RWPE2 (cell line): ENCODE measurements at regions not wholly inside any gene's neighbourhood (a gene's known extent, or its start where the extent isn't known, plus 50 kb on each side); places are given as distances from the start of the nearest gene placed in this dataset.

ENCODE experiments used
- ATAC-seq: fragments of 200-7000 bp; cut with Tn5 transposase; 3 replicates; pipeline ENCODE4 v1.9.1; 2021; ENCODE audit warnings: low read depth
- DNase-seq: peaks from one replicate; pipeline ENCODE4 v3.0.0-alpha.2; 2020; ENCODE audit warnings: low spot score
- H3K27ac ChIP-seq: fragments of 450-650 bp; 2 replicates; pipeline ENCODE4 v1.5.1; 2017; ENCODE audit warnings: mild to moderate bottlenecking; ENCODE audit not compliant: poor library complexity, severe bottlenecking
- H3K27me3 ChIP-seq: fragments of 250-450 bp; sonication (Bioruptor Pico); 2 replicates; pipeline ENCODE4 v1.5.1; 2021; ENCODE audit warnings: mild to moderate bottlenecking, moderate library complexity; ENCODE audit not compliant: insufficient read depth, poor library complexity, severe bottlenecking
- H3K36me3 ChIP-seq: fragments of 250-450 bp; sonication (Bioruptor Pico); 2 replicates; pipeline ENCODE4 v1.5.1; 2020; ENCODE audit warnings: low read depth, mild to moderate bottlenecking, moderate library complexity
- H3K4me1 ChIP-seq: fragments of 250-450 bp; sonication (Bioruptor Pico); 2 replicates; pipeline ENCODE4 v1.5.1; 2021; ENCODE audit warnings: mild to moderate bottlenecking, moderate library complexity; ENCODE audit not compliant: insufficient read depth, poor library complexity, severe bottlenecking
- H3K4me3 ChIP-seq: fragments of 250-450 bp; sonication (Bioruptor Pico); 2 replicates; pipeline ENCODE4 v1.5.1; 2021; ENCODE audit warnings: mild to moderate bottlenecking, moderate library complexity; ENCODE audit not compliant: severe bottlenecking
- H3K9me3 ChIP-seq: fragments of 250-450 bp; sonication (Bioruptor Pico); 2 replicates; pipeline ENCODE4 v1.5.1; 2021; ENCODE audit warnings: mild to moderate bottlenecking, moderate library complexity; ENCODE audit not compliant: severe bottlenecking
- TF ChIP-seq, protein P1 (sequence below): fragments of 450-650 bp; IDR thresholded peaks from one replicate; pipeline ENCODE4 v1.5.1; 2017; ENCODE audit warnings: mild to moderate bottlenecking, moderate library complexity; ENCODE audit not compliant: poor library complexity, severe bottlenecking

DNA sequence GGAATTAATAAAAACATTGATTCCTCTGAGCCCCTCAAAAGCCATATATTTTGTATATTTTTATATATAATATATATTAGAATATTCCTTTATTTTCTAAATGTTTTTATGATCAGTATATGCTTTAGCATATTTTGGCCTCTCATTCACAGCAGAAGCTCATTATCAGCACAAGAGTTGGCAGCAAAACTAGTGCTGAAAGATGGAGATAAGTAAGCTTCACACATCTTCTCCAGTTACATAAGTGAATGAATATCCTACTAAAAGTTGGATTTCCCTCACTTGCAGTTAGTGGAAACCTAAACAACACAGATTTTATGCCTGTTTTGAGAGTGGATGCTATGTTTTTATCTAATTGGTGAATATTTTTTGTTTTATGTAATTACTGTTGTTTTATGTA is 1303.8 kb upstream of the ADGRB3 start:
- ATAC-seq (no peak), DNase-seq (no peak)
- Histone ChIP-seq H3K36me3 (no peaks in the 10 kb centered on the region), H3K27ac (no peak overlapping the region), H3K9me3 (no peaks in the 10 kb centered on the region), H3K27me3 (no peaks in the 10 kb centered on the region), H3K4me1 (no peaks in the 10 kb centered on the region), H3K4me3 (no peak overlapping the region)
- TF ChIP-seq, protein P1, sequence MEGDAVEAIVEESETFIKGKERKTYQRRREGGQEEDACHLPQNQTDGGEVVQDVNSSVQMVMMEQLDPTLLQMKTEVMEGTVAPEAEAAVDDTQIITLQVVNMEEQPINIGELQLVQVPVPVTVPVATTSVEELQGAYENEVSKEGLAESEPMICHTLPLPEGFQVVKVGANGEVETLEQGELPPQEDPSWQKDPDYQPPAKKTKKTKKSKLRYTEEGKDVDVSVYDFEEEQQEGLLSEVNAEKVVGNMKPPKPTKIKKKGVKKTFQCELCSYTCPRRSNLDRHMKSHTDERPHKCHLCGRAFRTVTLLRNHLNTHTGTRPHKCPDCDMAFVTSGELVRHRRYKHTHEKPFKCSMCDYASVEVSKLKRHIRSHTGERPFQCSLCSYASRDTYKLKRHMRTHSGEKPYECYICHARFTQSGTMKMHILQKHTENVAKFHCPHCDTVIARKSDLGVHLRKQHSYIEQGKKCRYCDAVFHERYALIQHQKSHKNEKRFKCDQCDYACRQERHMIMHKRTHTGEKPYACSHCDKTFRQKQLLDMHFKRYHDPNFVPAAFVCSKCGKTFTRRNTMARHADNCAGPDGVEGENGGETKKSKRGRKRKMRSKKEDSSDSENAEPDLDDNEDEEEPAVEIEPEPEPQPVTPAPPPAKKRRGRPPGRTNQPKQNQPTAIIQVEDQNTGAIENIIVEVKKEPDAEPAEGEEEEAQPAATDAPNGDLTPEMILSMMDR: no peak

GRCh38 chr6:67328269-67328668 is 1306.8 kb upstream of the ADGRB3 start:
- Histone ChIP-seq H3K9me3 (no peaks in the 10 kb centered on the region), H3K27me3 (no peaks in the 10 kb centered on the region), H3K4me3 (no peak overlapping the region), H3K4me1 (no peaks in the 10 kb centered on the region), H3K27ac (no peak overlapping the region), H3K36me3 (no peaks in the 10 kb centered on the region)
- DNase-seq (no peak), ATAC-seq (no peak)
- TF ChIP-seq, protein P1: no peak

DNA sequence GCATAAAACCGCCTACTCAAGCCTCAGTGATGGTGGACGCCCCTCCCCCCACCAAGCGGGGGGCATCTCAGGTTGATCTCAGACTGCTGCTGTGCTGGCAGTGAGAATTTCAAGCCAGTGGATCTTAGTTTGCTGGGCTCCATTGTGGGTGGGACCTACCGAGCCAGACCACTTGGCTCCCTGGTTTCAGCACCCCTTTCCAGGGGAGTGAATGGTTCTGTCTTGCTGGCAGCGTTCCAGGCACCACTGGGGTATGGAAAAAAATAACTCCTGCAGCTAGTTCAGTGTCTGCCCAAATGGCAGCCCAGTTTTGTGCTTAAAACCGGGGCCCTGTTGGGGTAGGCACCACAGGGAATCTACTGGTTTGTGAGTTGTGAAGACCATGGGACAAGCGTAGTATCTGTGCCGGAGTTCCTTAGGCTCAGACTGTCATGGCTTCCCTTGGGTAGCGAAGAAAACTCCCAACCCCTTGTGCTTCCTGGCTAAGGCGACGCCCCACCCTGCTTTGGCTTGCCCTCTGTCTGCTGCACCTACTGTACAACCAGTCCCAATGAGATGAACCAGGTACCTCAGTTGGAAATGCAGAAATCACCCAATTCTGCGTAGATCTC is 1334.5 kb upstream of the ADGRB3 start:
- no peaks in the 10 kb centered on the region for H3K9me3 ChIP-seq
- H3K36me3 ChIP-seq: no peaks in the 10 kb centered on the region
- ATAC-seq: no peak
- H3K4me3 ChIP-seq: no peak overlapping the region
- no peak overlapping the region for H3K27ac ChIP-seq
- H3K4me1 ChIP-seq: no peaks in the 10 kb centered on the region
- H3K27me3 ChIP-seq: no peaks in the 10 kb centered on the region
- TF ChIP-seq, protein P1: no peak
- no peak for DNase-seq

GRCh38 chr6:67292169-67292568 is 1342.9 kb upstream of the ADGRB3 start:
- Histone ChIP-seq H3K4me1 (no peaks in the 10 kb centered on the region), H3K36me3 (no peaks in the 10 kb centered on the region), H3K27ac (no peak overlapping the region), H3K27me3 (no peaks in the 10 kb centered on the region), H3K9me3 (no peaks in the 10 kb centered on the region), H3K4me3 (no peak overlapping the region)
- DNase-seq: no peak
- ATAC-seq: no peak
- TF ChIP-seq, protein P1: no peak

GRCh38 chr6:67287566-67287965 is 1347.5 kb upstream of the ADGRB3 start:
- Histone ChIP-seq H3K9me3 (no peaks in the 10 kb centered on the region), H3K27ac (no peak overlapping the region), H3K4me3 (no peak overlapping the region), H3K36me3 (no peaks in the 10 kb centered on the region), H3K27me3 (no peaks in the 10 kb centered on the region), H3K4me1 (no peaks in the 10 kb centered on the region)
- DNase-seq (no peak), ATAC-seq (no peak)
- TF ChIP-seq, protein P1: no peak
